GM19240 (cell line): ENCODE measurements at regions not wholly inside any gene's neighbourhood (a gene's known extent, or its start where the extent isn't known, plus 50 kb on each side); places are given as distances from the start of the nearest gene placed in this dataset.

Experiments
- DNase-seq: peaks from one replicate; pipeline ENCODE4 v3.0.0; 2011; ENCODE audit warnings: low spot score; ENCODE audit not compliant: insufficient read length

DNA sequence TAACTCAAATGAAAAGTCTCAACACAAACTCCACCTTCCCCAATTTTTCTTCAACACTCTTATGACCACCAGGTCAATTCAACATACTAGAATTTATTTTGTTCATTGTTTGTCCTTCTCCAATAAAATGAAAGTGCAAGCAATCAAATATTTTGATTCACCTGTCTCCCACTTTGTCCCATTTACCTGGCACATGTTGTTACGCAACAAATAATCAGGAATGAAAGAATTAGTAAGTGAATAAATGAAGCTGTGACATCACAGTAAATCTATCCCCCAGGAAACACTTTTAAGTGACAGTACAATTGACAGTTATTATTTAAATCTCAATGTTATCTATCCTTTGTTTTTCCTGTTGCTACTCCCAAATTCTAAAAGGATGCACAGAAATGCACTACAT, 393.7 kb upstream of the OPRM1 start:
- no peak for DNase-seq

DNA sequence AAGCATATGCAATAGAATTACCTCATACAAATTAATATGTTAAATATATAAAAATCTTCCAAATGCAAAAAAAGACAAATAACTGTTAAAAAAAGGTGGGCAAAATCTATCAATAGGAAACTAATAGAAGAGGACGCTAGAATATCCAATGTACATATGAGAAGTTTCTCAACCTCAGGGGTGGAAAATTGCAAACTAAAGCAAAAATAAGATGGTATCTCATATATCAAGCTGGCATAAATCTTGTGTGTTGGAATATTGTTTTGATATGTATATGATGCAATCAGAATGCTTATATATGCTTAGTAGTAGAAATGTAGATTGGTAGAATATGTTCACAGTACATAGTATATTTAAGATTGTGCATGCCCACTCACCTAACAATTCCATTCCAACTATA, 395.0 kb upstream of the OPRM1 start:
- DNase-seq = no peak

GRCh38 chr6:153634416-153634815, 404.6 kb upstream of the OPRM1 start:
- DNase-seq = no peak

- no peak for DNase-seq
Measured at GRCh38 chr6:153625089-153625488, 414.0 kb upstream of the OPRM1 start.

GRCh38 chr6:153624528-153624927, 414.5 kb upstream of the OPRM1 start:
- no peak for DNase-seq

DNA sequence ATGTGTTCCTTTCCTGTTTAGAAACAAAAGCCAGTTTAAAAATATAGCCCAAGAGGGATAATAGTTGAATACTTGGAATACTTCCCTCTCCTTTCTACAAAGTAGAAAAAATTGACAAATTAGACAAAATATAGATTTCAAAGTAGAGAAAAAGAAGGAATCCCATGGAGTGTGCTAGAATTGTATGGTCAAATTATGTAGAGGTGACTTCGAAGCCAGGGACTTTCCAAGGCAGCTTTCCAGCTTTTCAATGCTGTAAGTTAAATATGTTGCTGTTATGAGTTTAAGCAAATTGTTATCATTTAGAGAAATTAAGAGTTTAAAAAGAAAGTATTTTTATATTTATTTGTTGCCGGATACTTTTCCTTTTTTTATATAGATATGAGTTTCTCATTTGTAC, 415.5 kb upstream of the OPRM1 start:
- no peak for DNase-seq

- no peak for DNase-seq
Measured at GRCh38 chr6:153621491-153621890, 417.5 kb upstream of the OPRM1 start.

DNA sequence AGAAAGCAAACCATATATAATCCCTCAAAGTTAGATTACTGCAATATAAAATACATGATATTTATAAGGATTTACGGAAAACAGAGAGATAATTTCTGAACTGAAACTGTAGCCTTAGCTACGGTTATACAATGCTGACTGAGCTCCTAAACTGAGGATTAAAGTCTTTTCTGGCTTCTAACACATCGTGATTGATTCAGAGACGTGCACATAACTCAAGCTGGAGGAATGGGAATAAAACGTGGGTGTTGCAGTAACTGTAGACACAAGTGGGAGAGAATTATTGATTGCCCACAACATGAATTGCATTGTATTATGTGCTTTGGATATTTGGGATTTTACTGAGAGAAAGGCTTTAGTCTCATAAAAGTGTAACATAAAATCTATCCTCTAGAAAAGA, 418.0 kb upstream of the OPRM1 start:
- no peak for DNase-seq

DNA sequence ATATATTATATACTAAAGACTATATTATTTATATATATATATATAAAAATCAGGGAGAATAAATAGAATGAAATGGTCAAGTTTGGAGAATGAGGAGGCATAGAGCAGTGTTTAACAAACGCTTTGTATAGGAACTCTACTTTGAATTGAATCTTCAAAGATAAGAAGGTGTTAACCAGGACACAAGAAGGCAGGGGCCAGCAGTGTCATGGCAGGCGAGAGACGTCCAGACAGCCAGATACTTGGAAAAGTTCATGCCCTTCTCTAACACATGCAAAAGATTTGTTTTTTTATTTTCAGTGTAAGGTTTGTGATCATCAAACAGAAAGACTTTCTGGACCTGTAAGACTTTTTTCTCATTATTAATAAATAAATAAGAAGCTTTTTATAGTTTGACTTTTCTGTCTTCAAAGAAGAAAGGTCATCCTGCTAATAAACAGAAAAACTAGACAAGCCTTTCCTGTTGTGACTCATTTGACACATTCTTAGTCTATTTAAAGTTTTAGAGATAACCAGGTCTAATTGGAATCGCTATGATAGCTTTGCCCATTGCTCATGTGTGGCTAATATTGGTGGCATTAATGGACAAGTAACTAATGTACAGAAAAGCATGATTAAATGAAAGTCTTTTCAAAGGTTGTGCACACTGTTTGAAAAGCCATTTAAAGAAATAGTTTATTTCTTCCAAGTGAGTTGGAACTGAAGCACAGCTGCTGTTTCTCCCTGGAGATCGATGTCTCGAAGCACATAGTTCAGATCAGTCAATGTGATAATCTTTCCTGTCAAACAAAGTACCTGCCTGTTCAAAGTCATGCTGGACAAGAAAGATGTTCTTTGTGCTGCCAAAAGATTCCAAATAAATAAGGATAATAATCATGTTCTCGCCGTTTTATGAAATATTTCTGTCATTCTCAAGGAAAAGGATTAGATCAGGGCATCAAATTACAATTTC, 420.4 kb upstream of the OPRM1 start:
- DNase-seq = no peak

DNA sequence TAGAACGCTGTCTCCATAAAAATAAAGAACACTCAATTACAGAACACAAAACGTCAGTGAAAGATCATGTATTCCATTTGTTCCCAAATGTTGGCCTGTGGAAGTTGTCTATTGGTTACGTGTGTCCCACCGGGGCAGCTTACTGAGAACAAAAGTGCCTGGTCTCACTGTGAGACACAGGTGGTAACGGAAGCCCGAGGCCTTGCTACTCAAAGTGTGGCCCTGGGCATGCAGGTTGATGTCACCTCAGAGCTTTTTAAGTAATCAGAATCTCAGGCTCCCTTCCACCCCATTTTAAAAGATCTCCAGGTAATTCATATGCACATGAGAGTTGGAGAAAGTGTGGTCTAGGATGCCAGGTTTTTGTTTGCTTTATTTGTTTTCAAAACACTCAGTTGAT, 422.5 kb upstream of the OPRM1 start:
- DNase-seq = no peak

DNA sequence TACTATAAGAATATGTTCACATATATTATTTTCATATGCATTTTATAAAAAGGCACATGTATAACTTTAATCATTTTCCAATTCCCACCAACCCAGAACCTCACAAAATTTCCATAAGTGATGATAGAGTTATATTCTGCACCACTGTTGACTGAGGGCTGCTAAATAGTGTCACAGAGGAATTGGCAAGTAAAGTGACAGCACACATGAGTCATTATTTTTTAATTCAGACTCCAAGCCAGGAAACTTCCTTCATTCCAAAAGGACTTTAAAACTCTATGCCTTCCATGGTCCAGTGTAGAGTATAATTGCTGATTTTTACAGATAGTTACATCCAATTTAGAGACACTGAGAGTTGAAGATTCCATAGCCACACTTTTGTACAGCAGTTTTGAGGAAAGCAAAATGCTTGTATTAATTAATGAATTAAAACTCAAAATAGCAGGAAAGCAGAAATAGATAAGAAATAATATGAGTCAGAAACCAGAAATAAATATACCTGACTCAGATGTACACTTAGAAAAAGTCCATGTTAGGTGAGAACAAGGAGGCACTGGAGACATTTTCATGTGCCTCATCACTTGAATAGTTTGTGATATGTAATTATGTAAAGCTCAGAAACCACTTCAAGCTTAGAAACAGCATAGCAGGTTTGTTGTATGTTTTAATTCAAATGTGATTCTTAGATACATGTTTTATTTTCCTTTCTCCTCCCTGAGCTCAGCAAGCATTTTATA, 425.2 kb upstream of the OPRM1 start:
- no peak for DNase-seq

DNA sequence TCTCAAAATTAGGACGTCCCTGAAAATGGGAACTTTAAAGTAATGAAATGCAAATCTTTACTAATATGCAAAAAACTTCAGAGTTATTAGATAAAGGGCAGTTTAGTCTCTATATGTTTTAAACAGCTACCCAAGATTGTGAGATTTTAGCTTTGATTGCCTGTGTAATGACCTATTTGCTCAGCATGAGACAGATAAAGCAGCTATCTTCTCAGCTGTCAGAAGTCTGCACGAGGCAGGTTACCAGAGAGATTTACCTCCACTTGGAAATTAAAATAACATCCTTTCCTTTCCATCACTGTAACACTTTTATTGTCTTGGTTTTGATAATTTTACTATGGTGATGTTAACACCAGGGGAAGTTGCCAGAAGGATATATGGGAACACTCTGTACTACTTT, 436.6 kb upstream of the OPRM1 start:
- DNase-seq = no peak

DNA sequence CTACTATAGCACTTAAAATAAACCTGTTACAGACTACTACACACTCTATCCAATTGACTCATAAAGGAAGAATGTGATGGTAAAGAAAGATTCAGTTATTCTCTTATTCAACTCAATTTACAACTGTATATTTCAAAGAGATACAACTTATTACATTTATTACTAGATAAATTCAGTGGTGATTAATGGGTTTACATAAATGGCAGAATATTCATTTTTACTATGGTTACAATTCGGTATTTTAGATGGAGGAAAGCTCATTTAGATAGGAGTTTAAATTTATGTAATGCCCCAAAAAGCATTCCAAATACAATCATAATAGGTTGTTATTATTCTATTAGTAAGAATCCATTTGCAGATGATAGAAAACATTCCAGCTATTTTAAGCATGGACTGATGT, 439.1 kb upstream of the OPRM1 start:
- DNase-seq = no peak

DNA sequence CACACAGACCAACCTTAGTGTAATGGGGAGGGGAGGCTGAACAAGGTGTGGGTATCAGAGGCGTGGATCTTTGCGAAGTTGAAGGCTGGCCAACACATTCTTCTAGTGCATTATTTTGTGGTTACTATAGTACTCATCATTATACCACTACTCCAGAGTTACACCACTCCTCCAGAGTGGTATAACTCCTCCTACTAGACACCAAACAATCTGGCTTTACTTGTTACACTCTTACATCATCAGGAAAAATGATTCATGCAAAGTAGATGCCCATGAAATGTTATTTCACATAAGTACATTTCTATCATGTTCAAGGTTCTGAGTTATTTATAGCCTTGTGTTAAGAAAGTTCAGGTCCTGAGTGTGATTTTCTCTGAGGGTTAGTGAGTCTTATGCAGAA, 443.1 kb upstream of the OPRM1 start:
- DNase-seq = no peak

GRCh38 chr6:153594871-153595270, 444.2 kb upstream of the OPRM1 start:
- DNase-seq = no peak

DNA sequence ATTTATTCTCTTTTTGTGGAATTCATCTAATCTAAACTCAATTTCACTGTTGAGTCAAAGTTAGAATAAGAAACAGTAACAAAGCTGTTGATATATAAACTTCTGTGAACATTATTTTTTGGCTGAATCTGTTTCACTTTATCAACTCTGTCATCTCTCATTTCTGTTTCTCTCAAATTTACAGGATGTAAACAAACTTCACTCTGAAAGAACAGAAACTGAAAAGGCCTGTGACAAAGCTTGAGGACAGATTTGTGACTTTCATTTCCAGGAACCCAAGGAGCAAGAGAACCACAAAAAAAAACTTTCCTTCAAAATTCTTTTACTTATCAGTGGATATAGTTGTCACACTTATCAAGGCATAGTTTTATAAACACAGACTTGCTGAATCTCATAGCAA, 447.9 kb upstream of the OPRM1 start:
- DNase-seq = no peak

DNA sequence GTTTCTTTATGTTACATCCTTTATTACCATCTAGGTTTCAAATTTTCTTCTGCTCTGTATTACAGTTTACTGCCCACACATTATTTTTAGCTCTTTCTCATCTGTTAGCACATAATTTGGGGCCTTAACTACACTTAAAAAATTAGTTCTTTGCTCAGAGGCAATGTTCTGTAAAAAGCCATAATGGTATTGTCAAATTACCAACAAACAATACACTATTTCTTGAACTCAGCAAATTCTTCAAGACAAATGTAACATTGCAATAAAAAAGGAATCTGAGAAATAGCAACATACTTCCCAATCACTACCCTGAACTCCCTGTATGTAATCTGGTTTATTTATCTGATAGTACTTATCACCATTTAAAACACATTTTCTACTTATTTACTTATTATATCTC, 448.6 kb upstream of the OPRM1 start:
- DNase-seq = no peak

- no peak for DNase-seq
Measured at GRCh38 chr6:153588330-153588729, 450.7 kb upstream of the OPRM1 start.

DNA sequence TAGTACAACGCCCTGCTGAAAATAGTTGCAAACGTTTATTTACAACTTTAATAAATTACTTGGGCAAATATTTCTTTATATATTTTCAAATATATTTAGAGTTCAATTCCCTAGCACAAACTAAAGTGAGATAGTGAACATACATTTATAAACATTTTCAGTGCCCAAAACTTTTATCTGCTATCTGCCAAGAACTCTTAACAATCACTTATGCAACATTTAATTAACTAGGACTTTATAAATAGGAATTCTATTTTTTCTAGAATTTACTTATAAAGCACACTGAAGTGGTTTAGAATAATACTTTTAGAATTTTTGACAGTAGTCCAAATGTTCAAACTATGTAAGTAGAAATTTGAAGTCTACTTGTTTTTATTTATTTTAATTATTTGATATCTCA, 452.6 kb upstream of the RGS17 start:
- no peak for DNase-seq

- no peak for DNase-seq
Measured at GRCh38 chr6:153580776-153581175, 449.7 kb upstream of the RGS17 start.

DNA sequence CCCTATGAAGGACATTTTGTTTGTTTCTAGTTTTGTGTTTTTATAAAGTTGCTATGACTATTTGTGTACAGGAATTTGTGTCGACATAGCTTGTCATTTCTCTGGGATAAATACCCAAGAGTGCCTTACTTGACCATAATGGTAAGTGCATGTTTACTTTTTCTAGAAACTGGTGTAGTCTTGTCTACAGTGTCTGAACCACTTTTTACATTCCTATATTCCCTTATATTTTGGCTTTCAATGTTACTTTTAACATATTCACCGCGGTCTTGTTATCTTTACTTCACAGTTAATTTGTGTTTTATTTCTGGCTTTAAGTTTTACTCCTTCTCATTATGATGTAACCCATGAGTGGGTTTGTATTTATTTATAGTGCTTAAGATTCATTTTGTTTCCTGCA, 444.4 kb upstream of the RGS17 start:
- DNase-seq = no peak

DNA sequence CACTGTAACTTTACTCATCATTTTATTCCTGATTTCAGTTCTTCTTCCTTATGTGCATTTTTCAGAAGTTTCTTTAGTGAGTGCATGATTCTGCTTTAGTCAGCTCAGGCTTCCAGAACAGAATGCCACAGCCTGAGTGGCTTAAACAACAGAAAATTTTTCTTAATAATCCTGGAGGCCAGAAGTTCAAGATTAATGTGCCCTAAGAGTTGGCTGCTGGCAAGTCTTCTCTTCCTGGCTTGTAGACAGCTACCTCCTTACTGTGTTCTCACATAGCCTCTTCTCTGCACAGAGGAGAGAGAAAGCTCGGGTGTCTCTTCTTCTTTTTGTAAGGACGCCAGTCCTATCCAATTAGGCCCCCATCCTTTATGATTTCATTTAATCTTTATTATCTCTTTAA, 443.1 kb upstream of the RGS17 start:
- no peak for DNase-seq

GRCh38 chr6:153572371-153572770, 441.3 kb upstream of the RGS17 start:
- no peak for DNase-seq
